ENCODE measurements at regions not wholly inside any gene's neighbourhood (a gene's known extent, or its start where the extent isn't known, plus 50 kb on each side); places are given as distances from the start of the nearest gene placed in this dataset.

DNA sequence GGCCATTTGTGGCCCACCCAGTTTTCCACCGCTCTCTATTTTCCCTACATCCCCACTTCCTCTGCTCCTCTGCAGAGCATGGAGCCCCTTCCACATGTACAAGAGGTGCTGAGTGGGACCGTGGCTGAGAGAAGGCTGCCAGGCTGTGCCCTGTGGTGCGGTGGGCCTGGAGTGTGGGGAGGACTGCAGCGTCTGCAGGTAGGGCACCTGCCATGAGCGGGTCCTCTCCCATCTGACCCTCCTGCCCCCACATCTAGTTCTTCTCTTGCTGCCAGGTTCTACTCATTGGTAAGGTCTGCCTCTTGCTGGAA, 145.6 kb upstream of the FAM20C start:
- Histone ChIP-seq H3K27ac (ENCODE audit: low read depth, low read length, poor library complexity, severe bottlenecking) (no peak overlapping the region), H3K27me3 (replicated peaks; ENCODE audit: insufficient read depth, low read depth, low read length, poor library complexity) (peaks cover 3% of the 10 kb centered on the region), H3K4me3 (ENCODE audit: low read depth, low read length, poor library complexity, severe bottlenecking) (no peak overlapping the region), H3K9me3 (ENCODE audit: low read depth, low read length, poor library complexity, severe bottlenecking) (no peaks in the 10 kb centered on the region), H3K4me1 (ENCODE audit: insufficient read depth, low read length, poor library complexity, severe bottlenecking) (no peaks in the 10 kb centered on the region), H3K36me3 (ENCODE audit: insufficient read depth, low read length, poor library complexity, severe bottlenecking) (no peaks in the 10 kb centered on the region)
- no peak for TF ChIP-seq EZH2 (IDR thresholded peaks at IDR 0.05; ENCODE audit: borderline replicate concordance, low read depth, low read length, poor library complexity, severe bottlenecking)
- TF ChIP-seq, protein P1, sequence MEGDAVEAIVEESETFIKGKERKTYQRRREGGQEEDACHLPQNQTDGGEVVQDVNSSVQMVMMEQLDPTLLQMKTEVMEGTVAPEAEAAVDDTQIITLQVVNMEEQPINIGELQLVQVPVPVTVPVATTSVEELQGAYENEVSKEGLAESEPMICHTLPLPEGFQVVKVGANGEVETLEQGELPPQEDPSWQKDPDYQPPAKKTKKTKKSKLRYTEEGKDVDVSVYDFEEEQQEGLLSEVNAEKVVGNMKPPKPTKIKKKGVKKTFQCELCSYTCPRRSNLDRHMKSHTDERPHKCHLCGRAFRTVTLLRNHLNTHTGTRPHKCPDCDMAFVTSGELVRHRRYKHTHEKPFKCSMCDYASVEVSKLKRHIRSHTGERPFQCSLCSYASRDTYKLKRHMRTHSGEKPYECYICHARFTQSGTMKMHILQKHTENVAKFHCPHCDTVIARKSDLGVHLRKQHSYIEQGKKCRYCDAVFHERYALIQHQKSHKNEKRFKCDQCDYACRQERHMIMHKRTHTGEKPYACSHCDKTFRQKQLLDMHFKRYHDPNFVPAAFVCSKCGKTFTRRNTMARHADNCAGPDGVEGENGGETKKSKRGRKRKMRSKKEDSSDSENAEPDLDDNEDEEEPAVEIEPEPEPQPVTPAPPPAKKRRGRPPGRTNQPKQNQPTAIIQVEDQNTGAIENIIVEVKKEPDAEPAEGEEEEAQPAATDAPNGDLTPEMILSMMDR (conservative IDR thresholded peaks at IDR 0.05; ENCODE audit: low read depth, low read length), result no peak
- DNase-seq (ENCODE audit: low spot score), result no peak
- ChIA-PET CTCF (no interaction called here), POLR2A (ENCODE audit: low non-redundant PET) (no interaction called here)
- no TSS peak for BruUV-seq (replicated peaks)
- intact Hi-C loops (cut with micrococcal nuclease; ENCODE audit: unreplicated experiment), result no loop called here

DNA sequence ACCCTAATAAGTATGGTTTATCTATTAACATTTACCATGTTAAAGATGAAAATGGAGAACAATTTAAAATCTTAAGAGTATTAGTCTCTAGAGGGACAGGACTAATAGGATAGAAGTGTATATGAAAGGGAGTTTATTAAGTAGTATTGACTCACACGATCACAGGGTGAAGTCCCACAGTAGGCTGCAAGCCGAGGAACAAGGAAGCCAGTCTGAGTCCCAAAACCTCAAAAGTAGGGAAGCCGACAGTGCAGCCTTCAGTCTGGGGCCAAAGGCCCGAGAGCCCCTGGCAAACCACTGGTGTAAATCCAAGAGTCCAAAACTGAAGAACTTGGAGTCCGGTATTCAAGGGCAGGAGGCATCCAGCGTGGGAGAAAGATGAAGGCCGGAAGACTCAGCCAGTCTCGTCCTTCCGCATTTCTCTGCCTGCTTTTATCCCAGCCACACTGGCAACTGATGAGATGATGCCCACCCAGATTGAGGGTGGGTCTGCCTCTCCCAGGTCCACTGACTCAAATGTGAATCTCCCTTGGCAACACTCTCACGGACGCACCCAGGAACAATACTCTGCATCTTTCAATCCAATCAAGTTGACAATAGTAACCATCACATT, 140.8 kb upstream of the FAM20C start:
- POLR2A ChIA-PET (ENCODE audit: low non-redundant PET), result no interaction called here
- intact Hi-C loops (cut with micrococcal nuclease; ENCODE audit: unreplicated experiment), result no loop called here
- CTCF ChIA-PET, result no interaction called here
- Histone ChIP-seq H3K9me3 (ENCODE audit: low read depth, low read length, poor library complexity, severe bottlenecking) (no peaks in the 10 kb centered on the region), H3K27me3 (replicated peaks; ENCODE audit: insufficient read depth, low read depth, low read length, poor library complexity) (peaks cover 3% of the 10 kb centered on the region), H3K4me1 (ENCODE audit: insufficient read depth, low read length, poor library complexity, severe bottlenecking) (no peaks in the 10 kb centered on the region), H3K4me3 (ENCODE audit: low read depth, low read length, poor library complexity, severe bottlenecking) (no peak overlapping the region), H3K36me3 (ENCODE audit: insufficient read depth, low read length, poor library complexity, severe bottlenecking) (no peaks in the 10 kb centered on the region), H3K27ac (ENCODE audit: low read depth, low read length, poor library complexity, severe bottlenecking) (no peak overlapping the region)
- no peak for TF ChIP-seq EZH2 (IDR thresholded peaks at IDR 0.05; ENCODE audit: borderline replicate concordance, low read depth, low read length, poor library complexity, severe bottlenecking)
- TF ChIP-seq, protein P1 (conservative IDR thresholded peaks at IDR 0.05; ENCODE audit: low read depth, low read length), result no peak
- BruUV-seq (replicated peaks), result no TSS peak
- no peak for DNase-seq (ENCODE audit: low spot score)

DNA sequence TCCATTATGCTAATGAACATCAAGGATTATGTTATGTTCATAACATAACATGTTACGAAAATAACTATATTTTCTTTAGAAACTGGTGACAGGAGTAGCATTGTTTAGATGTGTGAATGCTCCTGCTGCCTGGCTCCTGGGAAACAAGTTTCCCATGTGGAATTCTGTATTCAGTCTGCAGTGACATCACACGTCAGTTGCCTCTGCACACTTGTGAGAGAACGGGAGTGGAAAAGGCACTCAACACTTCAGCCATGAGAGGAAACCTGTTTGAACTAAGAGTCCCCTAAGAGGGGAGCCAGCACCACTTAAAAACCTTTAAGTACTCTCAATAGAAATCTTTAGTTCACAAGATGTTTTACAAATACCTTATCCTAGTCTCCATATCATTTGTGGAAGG, 140.3 kb upstream of the FAM20C start:
- TF ChIP-seq, protein P1 (conservative IDR thresholded peaks at IDR 0.05; ENCODE audit: low read depth, low read length), result no peak
- TF ChIP-seq EZH2 (IDR thresholded peaks at IDR 0.05; ENCODE audit: borderline replicate concordance, low read depth, low read length, poor library complexity, severe bottlenecking), result no peak
- H3K4me1 ChIP-seq (ENCODE audit: insufficient read depth, low read length, poor library complexity, severe bottlenecking), result no peaks in the 10 kb centered on the region
- no peaks in the 10 kb centered on the region for H3K36me3 ChIP-seq (ENCODE audit: insufficient read depth, low read length, poor library complexity, severe bottlenecking)
- H3K9me3 ChIP-seq (ENCODE audit: low read depth, low read length, poor library complexity, severe bottlenecking), result no peaks in the 10 kb centered on the region
- intact Hi-C loops (cut with micrococcal nuclease; ENCODE audit: unreplicated experiment), result no loop called here
- ChIA-PET CTCF (no interaction called here), POLR2A (ENCODE audit: low non-redundant PET) (no interaction called here)
- no peak overlapping the region for H3K4me3 ChIP-seq (ENCODE audit: low read depth, low read length, poor library complexity, severe bottlenecking)
- peaks cover 3% of the 10 kb centered on the region for H3K27me3 ChIP-seq (replicated peaks; ENCODE audit: insufficient read depth, low read depth, low read length, poor library complexity)
- H3K27ac ChIP-seq (ENCODE audit: low read depth, low read length, poor library complexity, severe bottlenecking), result no peak overlapping the region
- no TSS peak for BruUV-seq (replicated peaks)
- no peak for DNase-seq (ENCODE audit: low spot score)

Measured in A673 (cell line).